ENCODE measurements at regions not wholly inside any gene's neighbourhood (a gene's known extent, or its start where the extent isn't known, plus 50 kb on each side); places are given as distances from the start of the nearest gene placed in this dataset.

- Histone ChIP-seq H2AFZ (ENCODE audit: low read length) (peak overlapping the region; percentile 94), H3K9me3 (replicated peaks in 1 of 2; ENCODE audit: control insufficient read depth in 2 of 2, insufficient read depth in 1 of 2, low read depth in 1 of 2, low read length in 2 of 2) (peaks cover 0 to 8% of the 10 kb centered on the region in 2 donors), H3K9ac (ENCODE audit: low read depth, low read length, poor library complexity) (no peak overlapping the region), H2BK12ac (ENCODE audit: low read length) (no peak overlapping the region), H2AK5ac (ENCODE audit: low read depth, low read length) (peak overlapping the region; percentile 21), H3K27me3 (ENCODE audit: control insufficient read depth in 3 of 3, insufficient read depth in 3 of 3, low read depth in 1 of 3, low read length in 3 of 3) (no peaks in the 10 kb centered on the region), H3K4me1 (ENCODE audit: control insufficient read depth in 2 of 2, insufficient read depth in 1 of 2, low read depth in 1 of 2, low read length in 2 of 2) (peaks cover 5 to 15% of the 10 kb centered on the region in 2 donors), H3K18ac (ENCODE audit: low read length) (peak overlapping the region; percentile 77), H3K79me1 (ENCODE audit: low read depth, low read length) (no peaks in the 10 kb centered on the region), H3K14ac (ENCODE audit: low read length) (no peak overlapping the region), H4K8ac (ENCODE audit: low read depth, low read length) (no peak overlapping the region), H3K23ac (ENCODE audit: low read depth, low read length, poor library complexity) (no peak overlapping the region), H3K27ac (replicated peaks; ENCODE audit: low read length) (peak overlapping the region; percentile 17), H3K4me2 (ENCODE audit: insufficient read depth, low read length, poor library complexity, severe bottlenecking) (peak overlapping the region; percentile 34), H2BK15ac (ENCODE audit: low read length) (no peak overlapping the region), H4K91ac (ENCODE audit: low read depth, low read length, poor library complexity) (no peak overlapping the region), H2BK5ac (ENCODE audit: low read length) (no peak overlapping the region), H3K4me3 (ENCODE audit: low read length in 2 of 2) (peak overlapping the region in 1 of 2 donors; percentile 37), H3K36me3 (replicated peaks in 1 of 2; ENCODE audit: control insufficient read depth in 2 of 2, insufficient read depth in 2 of 2, low read length in 2 of 2) (no peaks in the 10 kb centered on the region), H3K4ac (ENCODE audit: low read length) (no peak overlapping the region), H2BK120ac (ENCODE audit: low read depth, low read length) (no peak overlapping the region)
- peak; percentile 42 for DNase-seq (ENCODE audit: low spot score)
- WGBS, 2 donors (ENCODE audit: extremely low coverage in 2 of 2, insufficient read length in 2 of 2, insufficient replicate concordance in 1 of 2) = no CpG with 5 or more reads among the region's 23 CpGs
Measured at GRCh38 chr10:113273181-113274163, 279.4 kb upstream of the HABP2 start.

GRCh38 chr10:113274176-113274829 is 278.6 kb upstream of the HABP2 start:
- H3K4me1 ChIP-seq (ENCODE audit: control insufficient read depth in 2 of 2, insufficient read depth in 1 of 2, low read depth in 1 of 2, low read length in 2 of 2) = peaks cover 5 to 15% of the 10 kb centered on the region in 2 donors
- peaks cover 0 to 8% of the 10 kb centered on the region in 2 donors for H3K9me3 ChIP-seq (replicated peaks in 1 of 2; ENCODE audit: control insufficient read depth in 2 of 2, insufficient read depth in 1 of 2, low read depth in 1 of 2, low read length in 2 of 2)
- H3K18ac ChIP-seq (ENCODE audit: low read length) = no peak overlapping the region
- DNase-seq (ENCODE audit: low spot score) = no peak
- H3K4ac ChIP-seq (ENCODE audit: low read length) = no peak overlapping the region
- H3K79me1 ChIP-seq (ENCODE audit: low read depth, low read length) = no peaks in the 10 kb centered on the region
- no peak overlapping the region for H2BK15ac ChIP-seq (ENCODE audit: low read length)
- H3K9ac ChIP-seq (ENCODE audit: low read depth, low read length, poor library complexity) = no peak overlapping the region
- H4K8ac ChIP-seq (ENCODE audit: low read depth, low read length) = no peak overlapping the region
- no peak overlapping the region for H3K27ac ChIP-seq (replicated peaks; ENCODE audit: low read length)
- no peak overlapping the region for H2AK5ac ChIP-seq (ENCODE audit: low read depth, low read length)
- no peak overlapping the region for H2BK12ac ChIP-seq (ENCODE audit: low read length)
- H3K23ac ChIP-seq (ENCODE audit: low read depth, low read length, poor library complexity) = no peak overlapping the region
- no peak overlapping the region for H3K4me3 ChIP-seq (ENCODE audit: low read length in 2 of 2)
- no peak overlapping the region for H3K4me2 ChIP-seq (ENCODE audit: insufficient read depth, low read length, poor library complexity, severe bottlenecking)
- no peak overlapping the region for H2BK120ac ChIP-seq (ENCODE audit: low read depth, low read length)
- no peak overlapping the region for H3K14ac ChIP-seq (ENCODE audit: low read length)
- H3K36me3 ChIP-seq (replicated peaks in 1 of 2; ENCODE audit: control insufficient read depth in 2 of 2, insufficient read depth in 2 of 2, low read length in 2 of 2) = no peaks in the 10 kb centered on the region
- no CpG with 5 or more reads among the region's 8 CpGs for WGBS, 2 donors (ENCODE audit: extremely low coverage in 2 of 2, insufficient read length in 2 of 2, insufficient replicate concordance in 1 of 2)
- H4K91ac ChIP-seq (ENCODE audit: low read depth, low read length, poor library complexity) = no peak overlapping the region
- H2AFZ ChIP-seq (ENCODE audit: low read length) = peak overlapping the region; percentile 94
- H2BK5ac ChIP-seq (ENCODE audit: low read length) = no peak overlapping the region
- H3K27me3 ChIP-seq (ENCODE audit: control insufficient read depth in 3 of 3, insufficient read depth in 3 of 3, low read depth in 1 of 3, low read length in 3 of 3) = no peaks in the 10 kb centered on the region

- no peaks in the 10 kb centered on the region for H3K79me1 ChIP-seq (ENCODE audit: low read depth, low read length)
- H3K4me2 ChIP-seq (ENCODE audit: insufficient read depth, low read length, poor library complexity, severe bottlenecking) = no peak overlapping the region
- H3K4ac ChIP-seq (ENCODE audit: low read length) = no peak overlapping the region
- H3K27ac ChIP-seq (replicated peaks; ENCODE audit: low read length) = no peak overlapping the region
- H2BK5ac ChIP-seq (ENCODE audit: low read length) = no peak overlapping the region
- no peaks in the 10 kb centered on the region for H3K27me3 ChIP-seq (ENCODE audit: control insufficient read depth in 3 of 3, insufficient read depth in 3 of 3, low read depth in 1 of 3, low read length in 3 of 3)
- no peak overlapping the region for H3K4me3 ChIP-seq (ENCODE audit: low read length in 2 of 2)
- H3K9ac ChIP-seq (ENCODE audit: low read depth, low read length, poor library complexity) = no peak overlapping the region
- no peak overlapping the region for H3K18ac ChIP-seq (ENCODE audit: low read length)
- H4K8ac ChIP-seq (ENCODE audit: low read depth, low read length) = no peak overlapping the region
- H4K91ac ChIP-seq (ENCODE audit: low read depth, low read length, poor library complexity) = no peak overlapping the region
- no peak overlapping the region for H2AK5ac ChIP-seq (ENCODE audit: low read depth, low read length)
- H3K36me3 ChIP-seq (replicated peaks in 1 of 2; ENCODE audit: control insufficient read depth in 2 of 2, insufficient read depth in 2 of 2, low read length in 2 of 2) = no peaks in the 10 kb centered on the region
- no peak overlapping the region for H2BK120ac ChIP-seq (ENCODE audit: low read depth, low read length)
- peaks cover under 1 to 7% of the 10 kb centered on the region in 2 donors for H3K4me1 ChIP-seq (ENCODE audit: control insufficient read depth in 2 of 2, insufficient read depth in 1 of 2, low read depth in 1 of 2, low read length in 2 of 2)
- no peak for DNase-seq (ENCODE audit: low spot score)
- no peak overlapping the region for H2BK15ac ChIP-seq (ENCODE audit: low read length)
- no peak overlapping the region for H2BK12ac ChIP-seq (ENCODE audit: low read length)
- H2AFZ ChIP-seq (ENCODE audit: low read length) = no peak overlapping the region
- no peak overlapping the region for H3K14ac ChIP-seq (ENCODE audit: low read length)
- H3K9me3 ChIP-seq (replicated peaks in 1 of 2; ENCODE audit: control insufficient read depth in 2 of 2, insufficient read depth in 1 of 2, low read depth in 1 of 2, low read length in 2 of 2) = peaks cover 0 to 5% of the 10 kb centered on the region in 2 donors
- no peak overlapping the region for H3K23ac ChIP-seq (ENCODE audit: low read depth, low read length, poor library complexity)
- WGBS, 2 donors (ENCODE audit: extremely low coverage in 2 of 2, insufficient read length in 2 of 2, insufficient replicate concordance in 1 of 2) = no CpG with 5 or more reads among the region's 1 CpG
Measured at GRCh38 chr10:113278221-113278620, 274.6 kb upstream of the HABP2 start.

- WGBS, 2 donors (ENCODE audit: extremely low coverage in 2 of 2, insufficient read length in 2 of 2, insufficient replicate concordance in 1 of 2) = no CpG with 5 or more reads among the region's 3 CpGs
Measured at GRCh38 chr10:113278664-113279063, 274.2 kb upstream of the HABP2 start.

More at GRCh38 chr10:113278664-113279063, 274.2 kb upstream of the HABP2 start:
- Histone ChIP-seq H4K91ac (ENCODE audit: low read depth, low read length, poor library complexity) (no peak overlapping the region), H3K4me3 (ENCODE audit: low read length in 2 of 2) (no peak overlapping the region), H3K4me2 (ENCODE audit: insufficient read depth, low read length, poor library complexity, severe bottlenecking) (no peak overlapping the region), H3K36me3 (replicated peaks in 1 of 2; ENCODE audit: control insufficient read depth in 2 of 2, insufficient read depth in 2 of 2, low read length in 2 of 2) (no peaks in the 10 kb centered on the region), H3K4me1 (ENCODE audit: control insufficient read depth in 2 of 2, insufficient read depth in 1 of 2, low read depth in 1 of 2, low read length in 2 of 2) (peaks cover 0 to 3% of the 10 kb centered on the region in 2 donors), H4K8ac (ENCODE audit: low read depth, low read length) (no peak overlapping the region), H2BK15ac (ENCODE audit: low read length) (no peak overlapping the region), H3K27me3 (ENCODE audit: control insufficient read depth in 3 of 3, insufficient read depth in 3 of 3, low read depth in 1 of 3, low read length in 3 of 3) (no peaks in the 10 kb centered on the region), H3K9me3 (replicated peaks in 1 of 2; ENCODE audit: control insufficient read depth in 2 of 2, insufficient read depth in 1 of 2, low read depth in 1 of 2, low read length in 2 of 2) (peaks cover 0 to 5% of the 10 kb centered on the region in 2 donors), H2AFZ (ENCODE audit: low read length) (no peak overlapping the region), H2BK120ac (ENCODE audit: low read depth, low read length) (no peak overlapping the region), H3K18ac (ENCODE audit: low read length) (no peak overlapping the region), H2BK12ac (ENCODE audit: low read length) (no peak overlapping the region), H3K79me1 (ENCODE audit: low read depth, low read length) (no peaks in the 10 kb centered on the region), H3K14ac (ENCODE audit: low read length) (no peak overlapping the region), H3K4ac (ENCODE audit: low read length) (no peak overlapping the region), H2BK5ac (ENCODE audit: low read length) (no peak overlapping the region), H3K9ac (ENCODE audit: low read depth, low read length, poor library complexity) (no peak overlapping the region), H3K23ac (ENCODE audit: low read depth, low read length, poor library complexity) (no peak overlapping the region), H3K27ac (replicated peaks; ENCODE audit: low read length) (no peak overlapping the region), H2AK5ac (ENCODE audit: low read depth, low read length) (no peak overlapping the region)
- DNase-seq (ENCODE audit: low spot score) = no peak

Measured in neuronal stem cell (in vitro differentiated cells).